ENCODE measurements at regions not wholly inside any gene's neighbourhood (a gene's known extent, or its start where the extent isn't known, plus 50 kb on each side); places are given as distances from the start of the nearest gene placed in this dataset.

GRCh38 chr14:104440297-104440956 is 139.1 kb upstream of the C14orf180 start:
- TF ChIP-seq CTCF (IDR thresholded peaks at IDR 0.05; ENCODE audit: low read depth, low read length, missing control alignments), result no peak
- no peak overlapping the region for H3K4me3 ChIP-seq (ENCODE audit: low read depth, low read length)
- no peak for DNase-seq (ENCODE audit: low read depth)

GRCh38 chr14:104441275-104442106 is 138.1 kb upstream of the C14orf180 start:
- no peak for TF ChIP-seq CTCF (IDR thresholded peaks at IDR 0.05; ENCODE audit: low read depth, low read length, missing control alignments)
- no peak for DNase-seq (ENCODE audit: low read depth)
- no peak overlapping the region for H3K4me3 ChIP-seq (ENCODE audit: low read depth, low read length)

GRCh38 chr14:104442107-104442551 is 137.4 kb upstream of the C14orf180 start:
- no peak for DNase-seq (ENCODE audit: low read depth)
- no peak overlapping the region for H3K4me3 ChIP-seq (ENCODE audit: low read depth, low read length)
- no peak for TF ChIP-seq CTCF (IDR thresholded peaks at IDR 0.05; ENCODE audit: low read depth, low read length, missing control alignments)

- DNase-seq (ENCODE audit: low read depth), result no peak
- TF ChIP-seq CTCF (IDR thresholded peaks at IDR 0.05; ENCODE audit: low read depth, low read length, missing control alignments), result no peak
- no peak overlapping the region for H3K4me3 ChIP-seq (ENCODE audit: low read depth, low read length)
These were observed 136.8 kb upstream of the C14orf180 start for GRCh38 chr14:104442631-104443390.

GRCh38 chr14:104443391-104444158 is 136.0 kb upstream of the C14orf180 start:
- no peak for TF ChIP-seq CTCF (IDR thresholded peaks at IDR 0.05; ENCODE audit: low read depth, low read length, missing control alignments)
- no peak for DNase-seq (ENCODE audit: low read depth)
- H3K4me3 ChIP-seq (ENCODE audit: low read depth, low read length), result no peak overlapping the region

Measured in GM12864 (cell line).